ENCODE measurements at regions not wholly inside any gene's neighbourhood (a gene's known extent, or its start where the extent isn't known, plus 50 kb on each side); places are given as distances from the start of the nearest gene placed in this dataset.
"Not testable (repeated sequence)": the region's sequence is repeated elsewhere in the genome, so short reads cannot be mapped to it uniquely, and the experiment has no call there.

DNA sequence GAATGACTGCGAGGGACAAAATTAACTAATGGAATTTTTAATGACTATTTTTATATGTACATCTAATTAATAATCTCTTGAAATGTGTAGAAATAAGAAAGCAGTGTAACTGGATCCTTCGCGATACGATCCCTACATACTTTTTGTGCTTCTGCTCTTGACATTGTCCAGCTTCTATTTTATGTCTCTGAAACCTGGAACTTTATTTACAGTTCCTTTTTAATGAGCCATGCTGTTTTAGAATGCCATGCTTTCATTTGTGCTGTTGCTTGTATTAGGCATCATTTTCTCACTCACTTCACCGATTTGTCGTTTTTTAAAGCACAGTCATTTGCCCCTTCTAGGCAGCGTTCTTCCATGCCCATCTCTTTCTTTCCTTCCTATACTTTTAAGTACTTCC is 301.3 kb downstream of the EDEM1 start:
- DNase-seq = no peak

DNA sequence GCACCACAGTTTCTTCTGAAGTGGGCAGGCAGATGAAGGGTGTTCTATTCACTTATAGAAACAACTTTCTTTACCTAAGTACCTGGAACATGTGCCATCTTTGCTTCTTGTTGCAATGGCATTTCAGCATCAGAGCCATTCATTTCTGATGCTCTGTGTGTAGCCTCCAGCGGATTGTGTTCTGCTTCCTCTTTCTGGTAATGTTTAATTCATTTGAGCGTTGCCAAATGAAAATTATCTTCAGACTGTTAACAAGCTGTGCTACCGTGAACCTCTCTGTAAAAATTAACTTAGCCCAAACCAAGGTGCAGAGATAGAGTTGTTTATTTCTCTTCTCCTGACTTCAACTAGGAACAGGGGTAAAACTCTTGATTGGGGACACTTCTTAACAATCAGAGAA is 302.0 kb downstream of the EDEM1 start:
- DNase-seq = no peak

DNA sequence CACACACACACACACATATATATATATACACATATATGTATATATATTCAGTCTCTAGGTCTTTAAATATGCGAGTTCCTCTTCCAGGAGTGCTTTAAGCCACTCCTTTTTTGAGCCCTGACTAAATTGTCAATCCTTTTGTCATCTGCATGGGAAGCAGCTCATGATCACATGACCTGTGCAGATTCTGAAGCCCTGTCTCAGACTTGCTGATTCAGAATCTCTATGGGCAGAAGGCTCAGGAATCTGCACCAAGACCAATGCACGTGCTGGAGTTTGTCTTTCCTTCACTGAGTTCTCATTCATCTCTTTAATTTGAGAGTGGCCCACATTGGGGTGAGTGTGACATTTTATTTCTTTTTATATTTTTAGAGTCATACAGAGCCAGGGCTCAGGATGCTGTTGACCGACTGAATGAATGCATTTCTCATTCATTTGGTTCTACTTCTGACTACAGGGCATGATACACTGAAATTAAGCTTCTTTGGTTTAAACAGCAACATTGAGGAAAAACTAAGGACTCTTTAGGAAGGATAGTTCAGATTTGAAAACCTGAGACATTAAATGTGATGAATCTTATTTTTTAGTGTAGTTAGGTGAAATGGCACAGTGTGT is 307.5 kb downstream of the EDEM1 start:
- DNase-seq = no peak

DNA sequence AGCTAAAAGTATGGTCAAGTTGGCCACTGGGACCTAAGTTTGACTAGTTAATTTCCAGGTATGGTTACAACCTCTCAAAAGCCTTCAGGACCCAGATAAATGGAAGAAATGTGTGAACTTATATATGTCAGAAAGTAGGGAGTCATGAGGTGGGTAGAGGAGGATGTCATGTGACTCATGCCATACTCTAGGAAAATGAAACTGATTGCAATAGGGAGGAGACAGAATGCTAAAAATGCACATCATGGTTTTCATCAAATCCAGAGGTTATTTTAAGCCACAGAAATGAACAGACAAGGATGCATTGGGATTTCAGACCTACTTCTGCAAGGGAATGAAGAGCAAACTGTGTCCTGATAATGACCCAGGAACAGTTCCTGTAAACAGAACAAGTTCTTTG is 310.0 kb downstream of the EDEM1 start:
- no peak for DNase-seq

DNA sequence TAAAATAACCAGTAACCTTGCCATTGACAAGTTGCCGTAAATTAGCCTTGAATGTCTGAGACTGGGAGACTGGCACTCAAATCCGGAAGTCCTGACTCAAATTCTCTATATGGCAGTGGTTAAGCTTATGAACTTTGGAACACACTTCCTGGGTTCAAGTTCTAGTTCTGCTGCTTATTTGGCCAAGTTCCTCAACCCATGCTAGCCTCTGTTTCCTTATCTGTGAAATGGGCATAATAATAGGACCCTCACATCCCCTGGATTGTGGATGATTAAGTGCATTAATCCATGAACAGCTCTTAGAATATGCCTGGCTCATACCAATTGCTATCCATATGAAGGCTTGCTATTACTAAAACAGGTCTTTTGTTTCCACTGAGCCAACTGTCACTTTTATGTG is 311.5 kb downstream of the EDEM1 start:
- DNase-seq = no peak

DNA sequence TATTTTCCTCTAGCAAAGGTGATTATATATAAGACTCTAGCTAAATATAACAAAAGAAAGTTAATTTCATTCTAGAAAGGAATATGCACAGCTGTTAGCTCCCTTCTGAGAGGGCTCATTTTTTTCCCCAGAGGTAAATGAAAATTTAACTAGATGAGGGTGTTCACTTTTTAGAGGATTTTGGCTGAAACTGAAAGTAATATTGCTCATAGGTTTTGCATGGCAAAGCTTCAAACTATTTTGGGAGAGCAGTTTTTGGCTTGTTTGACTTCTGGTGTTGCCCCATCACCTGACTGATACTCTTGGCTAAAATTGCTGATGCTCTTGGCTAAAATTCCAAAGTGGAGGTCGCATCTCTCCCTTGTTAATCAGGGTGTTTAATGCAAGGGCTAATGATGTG is 311.9 kb downstream of the EDEM1 start:
- no peak for DNase-seq

DNA sequence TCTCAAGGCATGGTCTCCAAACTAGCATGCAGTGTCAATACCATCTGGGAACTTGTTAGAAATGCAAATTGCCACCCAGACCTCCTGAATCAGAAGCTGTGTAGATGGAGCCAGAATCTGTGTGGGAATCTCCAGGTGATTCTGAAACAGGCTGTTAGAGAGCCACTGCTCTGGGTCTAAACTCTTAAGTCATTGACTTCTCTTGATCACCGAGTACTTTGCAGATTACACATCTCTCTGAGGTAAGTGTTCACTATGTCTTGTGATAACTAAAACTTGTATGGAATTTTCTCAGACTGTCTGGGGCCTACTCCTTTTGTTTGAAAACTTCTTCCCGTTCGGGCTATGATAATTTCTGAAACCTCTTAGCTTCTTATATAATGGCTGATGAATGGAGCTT is 315.6 kb downstream of the EDEM1 start:
- DNase-seq = no peak

DNA sequence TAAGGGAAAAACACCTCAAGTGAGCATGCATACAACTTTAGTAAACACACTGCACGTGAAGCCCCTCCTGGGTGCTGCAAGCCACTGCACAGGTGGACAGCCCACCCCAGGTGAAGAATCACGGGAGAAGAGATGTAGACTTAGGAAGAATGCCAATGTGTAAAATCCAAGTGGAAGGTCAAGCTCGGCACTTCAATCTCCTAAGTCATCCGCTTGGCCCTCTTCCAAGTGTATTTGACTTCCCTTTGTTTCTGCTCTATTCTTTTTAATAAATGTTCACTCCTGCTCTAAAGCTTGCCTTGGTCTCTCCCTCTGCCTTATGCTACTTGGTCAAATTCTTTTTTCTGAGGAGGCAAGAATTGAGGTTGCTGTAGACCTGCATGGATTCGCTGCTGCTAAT is 316.6 kb downstream of the EDEM1 start:
- no peak for DNase-seq

DNA sequence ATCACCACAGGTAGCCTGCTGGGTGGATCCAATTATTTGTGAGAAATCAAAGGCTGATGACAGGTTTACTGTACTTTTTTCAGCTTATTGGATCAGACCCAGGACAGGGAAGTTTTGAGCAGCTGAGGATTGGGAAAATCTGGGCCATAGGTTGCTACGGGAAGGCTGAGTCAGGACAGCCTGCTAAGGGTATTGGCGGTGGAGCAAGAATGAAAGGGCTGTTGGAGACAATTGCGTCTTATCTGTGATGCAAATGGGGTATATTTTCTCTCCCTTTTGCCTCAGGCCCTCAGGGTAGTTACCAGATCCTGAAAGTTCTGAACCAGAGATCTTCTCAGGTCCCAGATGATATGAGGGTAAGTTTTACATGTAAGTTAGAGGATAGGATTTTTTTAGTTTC is 317.7 kb downstream of the EDEM1 start:
- DNase-seq = no peak

DNA sequence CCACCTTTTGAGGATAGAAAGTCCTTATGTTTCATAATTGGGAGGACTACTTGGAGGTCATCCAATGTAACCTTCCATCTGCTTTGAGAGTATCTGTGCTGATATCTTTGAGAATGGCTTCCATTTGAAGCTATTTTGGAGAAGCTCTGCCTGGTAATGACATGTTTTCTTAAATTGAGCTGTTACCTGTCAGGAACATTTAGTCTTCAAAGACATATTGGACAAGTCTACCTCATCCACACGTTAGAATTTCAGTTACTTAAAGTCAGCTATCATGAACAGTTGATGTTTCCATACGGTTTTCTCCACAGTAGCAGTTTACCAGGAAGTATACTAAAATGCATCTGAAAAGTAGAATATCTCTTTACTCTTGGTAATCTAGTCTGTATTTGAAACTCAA is 318.5 kb downstream of the EDEM1 start:
- no peak for DNase-seq

DNA sequence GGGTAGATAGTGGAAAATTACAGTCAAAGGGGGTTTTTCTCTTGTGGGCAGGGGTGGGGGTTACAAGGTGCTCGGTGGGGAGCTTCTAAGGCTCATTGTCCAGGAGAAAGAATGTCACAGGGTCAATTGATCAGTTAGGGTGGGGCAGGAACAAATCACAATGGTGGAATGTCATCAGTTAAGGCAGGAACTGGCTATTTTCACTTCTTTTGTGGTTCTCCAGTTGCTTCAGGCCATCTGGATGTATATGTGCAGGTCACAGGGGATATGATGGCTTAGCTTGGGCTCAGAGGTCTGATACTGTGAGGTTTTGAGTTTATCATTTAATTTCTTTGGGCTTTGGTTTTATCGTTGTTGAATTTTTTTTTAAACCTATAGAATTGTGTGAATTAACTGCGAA is 321.4 kb downstream of the EDEM1 start:
- not testable (repeated sequence) for DNase-seq

DNA sequence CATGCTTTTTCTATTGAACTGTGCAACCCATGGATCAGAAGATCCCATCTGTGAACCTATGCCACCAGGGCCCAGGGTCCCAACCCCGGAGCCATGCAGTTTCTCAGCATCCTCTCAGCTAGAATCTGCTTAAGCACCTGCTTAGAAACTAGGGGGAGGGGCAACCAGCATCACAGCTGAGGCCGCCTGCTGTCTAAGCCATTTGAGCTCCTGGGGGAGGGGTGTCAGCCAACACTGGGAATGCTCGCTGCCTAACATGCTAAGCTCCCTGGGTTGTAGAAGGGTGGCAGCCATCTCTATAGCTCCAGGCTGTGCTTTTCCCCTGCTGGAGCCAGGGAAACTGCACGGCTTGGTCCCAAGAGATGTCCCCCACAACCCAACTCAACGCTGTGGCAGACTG is 322.8 kb downstream of the EDEM1 start:
- no peak for DNase-seq

DNA sequence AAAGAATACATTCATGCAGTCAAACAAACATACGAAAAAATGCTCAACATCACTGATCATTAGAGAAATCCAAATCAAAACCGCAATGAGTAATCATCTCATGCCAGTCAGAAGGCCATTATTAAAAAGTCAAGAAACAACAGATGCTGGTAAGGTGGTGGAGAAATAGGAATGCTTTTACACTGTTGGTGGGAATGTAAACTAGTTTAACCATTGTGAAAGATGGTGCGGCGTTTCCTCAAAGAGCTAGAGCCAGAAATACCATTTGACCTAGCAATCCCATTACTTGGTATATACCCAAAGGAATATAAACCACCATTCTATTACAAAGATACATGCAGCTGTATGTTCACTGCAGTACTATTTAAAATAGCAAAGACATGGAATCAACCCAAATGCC is 330.4 kb downstream of the EDEM1 start:
- no peak for DNase-seq

DNA sequence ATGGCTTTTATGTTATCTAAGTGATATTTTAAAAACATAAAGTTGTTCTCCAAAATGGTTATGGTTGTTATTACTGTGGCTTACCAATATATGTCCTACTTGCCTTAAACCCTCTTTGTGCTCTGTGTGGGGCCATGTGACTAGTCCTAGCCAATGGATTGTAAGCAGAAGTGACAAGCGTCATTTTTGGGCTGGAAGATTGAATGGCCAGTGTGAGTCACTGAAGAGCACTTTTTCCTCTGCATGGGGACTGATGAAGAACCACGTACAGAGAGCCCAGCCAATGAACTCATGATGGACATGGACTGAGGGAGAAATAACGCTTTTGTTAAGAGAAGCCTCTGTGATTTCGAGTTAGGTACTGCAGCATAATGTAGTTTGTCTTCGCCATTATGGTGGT is 332.7 kb downstream of the EDEM1 start:
- DNase-seq = no peak

DNA sequence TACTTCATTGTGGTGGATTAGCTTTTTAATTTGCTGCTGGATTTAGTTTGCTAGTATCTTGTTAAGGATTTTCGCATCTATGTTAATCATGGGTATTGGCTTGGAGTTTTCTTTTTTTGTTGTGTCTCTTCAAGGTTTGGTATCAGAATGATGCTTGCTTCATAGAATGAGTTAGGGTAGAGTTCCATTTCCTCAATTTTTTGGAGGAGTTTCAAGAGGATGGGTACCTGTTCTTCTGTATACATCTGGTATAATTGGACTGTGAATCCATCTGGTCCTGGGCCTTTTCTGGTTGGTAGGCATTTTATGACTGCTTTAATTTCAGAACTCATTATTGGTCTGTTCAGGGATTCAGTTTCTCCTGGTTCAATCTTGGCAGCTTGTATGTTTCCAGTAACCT is 335.6 kb downstream of the EDEM1 start:
- DNase-seq = no peak

DNA sequence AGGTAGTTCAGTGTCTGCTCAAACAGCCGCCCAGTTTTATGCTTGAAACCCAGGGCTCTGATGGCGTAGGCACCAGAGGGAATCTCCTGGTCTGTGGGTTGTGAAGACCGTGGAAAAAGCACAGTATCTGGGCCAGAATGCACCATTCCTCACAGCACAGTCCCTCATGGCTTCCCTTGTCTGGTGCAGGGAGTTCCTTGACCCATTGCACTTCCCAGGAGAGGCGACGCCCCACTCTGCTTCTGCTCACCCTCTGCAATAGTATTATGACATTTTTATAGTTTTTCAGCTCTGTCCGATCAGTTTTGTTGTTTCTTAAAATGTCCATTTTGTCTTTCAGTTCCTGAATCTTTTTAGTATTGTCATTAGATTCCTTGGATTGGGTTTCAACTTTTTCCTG is 343.5 kb downstream of the EDEM1 start:
- no peak for DNase-seq

DNA sequence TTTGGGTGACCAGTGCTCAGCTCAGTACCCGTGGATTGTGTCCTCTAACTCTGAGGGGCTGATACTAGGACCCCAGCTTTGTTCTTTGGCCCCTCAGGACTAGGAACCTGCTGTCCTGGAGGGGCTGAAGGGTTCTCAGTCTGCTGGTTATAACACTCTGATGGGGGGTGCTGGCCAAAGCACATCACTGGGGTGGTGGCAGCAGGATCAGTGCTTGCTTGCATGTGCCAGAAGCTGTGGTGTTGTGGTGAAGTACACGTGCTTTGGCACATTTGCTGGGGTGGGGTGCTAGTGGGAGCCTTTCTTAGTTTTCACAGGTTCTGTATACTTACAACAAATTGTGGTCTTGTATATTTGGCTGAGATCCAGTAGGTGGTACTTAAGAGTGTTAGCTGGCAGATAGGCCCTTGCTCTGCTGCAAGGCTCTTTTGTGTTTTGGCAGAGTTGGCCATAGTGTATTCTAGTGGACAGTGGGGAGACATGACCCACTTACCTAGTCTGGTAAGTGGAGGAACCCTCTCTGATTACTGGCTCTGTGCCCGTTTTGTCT is 344.3 kb downstream of the EDEM1 start:
- DNase-seq = no peak

DNA sequence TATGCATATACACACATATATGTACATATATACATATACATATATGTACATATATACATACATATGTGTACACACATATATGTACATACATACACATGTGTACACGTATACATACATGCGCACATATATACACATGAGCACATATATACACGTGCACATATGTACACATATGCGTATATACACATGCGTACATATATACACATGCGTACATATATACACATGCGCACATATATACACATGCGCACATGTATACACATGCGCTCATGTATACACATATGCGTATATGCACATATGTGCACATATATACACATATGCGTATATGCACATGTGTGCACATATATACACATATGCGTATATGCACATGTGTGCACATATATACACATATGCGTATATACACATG is 353.0 kb downstream of the EDEM1 start:
- DNase-seq = no peak

DNA sequence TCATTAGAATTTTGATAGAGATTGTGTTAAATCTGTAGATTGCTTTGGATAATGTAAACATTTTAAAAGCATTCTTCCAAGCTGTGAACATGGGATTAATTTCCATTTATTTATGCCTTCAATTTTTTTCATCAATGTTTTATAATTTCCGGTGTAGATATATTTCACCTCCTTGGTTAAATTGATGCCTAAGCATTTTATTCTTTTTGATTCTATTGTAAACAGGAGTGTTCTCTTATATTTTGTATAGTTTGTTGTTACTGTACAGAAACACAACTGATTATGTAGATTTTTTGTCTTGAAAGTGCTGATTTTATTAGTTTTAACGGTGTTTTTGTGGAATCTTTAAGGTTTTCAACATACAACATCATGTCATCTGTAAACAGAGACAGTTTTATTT is 355.0 kb downstream of the EDEM1 start:
- no peak for DNase-seq

DNA sequence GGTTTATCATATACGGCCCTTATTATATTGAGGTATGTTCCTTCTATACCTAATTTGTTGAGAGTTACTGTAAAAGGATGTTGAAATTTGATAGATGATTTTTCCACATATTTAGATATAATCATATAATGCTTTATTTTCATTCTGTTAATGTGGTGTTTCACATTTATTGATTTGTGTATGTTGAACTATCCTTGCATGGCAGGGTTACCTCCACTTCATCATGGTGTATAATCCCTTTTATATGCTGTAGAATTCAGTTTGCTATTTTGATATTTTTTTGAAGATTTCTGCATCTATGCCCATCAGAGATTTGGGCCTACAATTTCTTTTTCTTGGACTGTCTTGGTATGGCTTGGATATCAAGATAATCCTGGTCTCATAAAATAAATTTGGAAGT is 355.5 kb downstream of the EDEM1 start:
- no peak for DNase-seq

DNA sequence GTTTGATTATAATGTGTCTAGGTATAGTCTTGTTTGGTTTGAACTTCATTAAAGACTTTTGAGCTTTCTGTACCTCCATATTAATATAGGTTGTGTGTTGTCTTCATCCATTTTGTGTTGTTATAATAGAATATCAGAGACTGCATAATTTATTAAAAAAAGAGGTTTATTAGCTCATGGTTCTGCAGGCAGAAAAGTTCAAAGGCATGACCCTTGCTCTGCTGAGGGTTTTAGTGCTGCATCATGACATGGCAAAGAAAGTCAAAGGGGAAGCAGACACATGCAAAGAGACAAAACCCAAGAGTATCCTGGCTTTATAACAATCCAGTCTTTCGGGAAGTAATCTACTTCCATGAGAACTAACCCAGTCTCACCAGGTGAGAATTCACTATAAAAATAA is 358.2 kb downstream of the EDEM1 start:
- no peak for DNase-seq

DNA sequence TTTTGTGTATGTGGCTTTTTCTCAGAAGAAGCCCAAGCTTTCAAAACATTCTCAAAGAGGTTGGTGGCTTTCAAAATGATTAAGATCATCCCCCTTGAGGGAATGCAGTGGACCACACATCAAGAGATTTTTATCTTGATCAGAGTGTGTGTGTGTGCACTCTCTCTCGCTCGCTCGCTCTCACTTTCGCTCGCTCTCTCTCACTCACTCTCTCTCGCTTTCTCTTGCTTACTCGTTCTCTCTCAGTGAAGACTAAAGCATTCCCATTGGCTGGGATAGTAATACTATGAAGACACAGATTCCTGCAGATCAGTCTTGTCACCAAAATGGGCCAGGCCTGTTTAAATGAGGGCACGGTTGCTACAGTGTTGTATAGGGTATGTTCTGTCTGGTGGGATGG is 365.7 kb downstream of the EDEM1 start:
- DNase-seq = no peak

DNA sequence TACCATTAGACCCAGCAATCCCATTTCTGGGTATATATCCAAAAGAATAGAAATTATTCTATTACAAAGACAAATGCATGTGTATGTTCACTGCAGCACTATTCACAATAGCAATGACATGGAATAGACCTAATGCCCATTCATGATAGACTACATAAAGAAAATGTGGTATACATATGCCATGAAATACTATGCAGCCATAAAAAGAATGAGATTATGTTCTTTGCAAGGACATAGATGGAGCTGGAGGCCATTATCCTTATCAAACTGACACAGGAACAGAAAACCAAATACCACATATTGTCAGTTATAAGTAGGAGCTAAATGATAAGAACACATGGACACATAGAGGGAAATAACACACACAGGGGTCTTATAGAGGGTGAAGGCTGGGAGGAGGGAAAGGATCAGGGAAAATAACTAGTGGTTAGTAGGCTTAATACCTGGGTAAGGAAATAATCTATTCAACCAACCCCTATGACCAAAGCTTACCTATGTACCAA is 366.8 kb downstream of the EDEM1 start:
- DNase-seq = no peak

DNA sequence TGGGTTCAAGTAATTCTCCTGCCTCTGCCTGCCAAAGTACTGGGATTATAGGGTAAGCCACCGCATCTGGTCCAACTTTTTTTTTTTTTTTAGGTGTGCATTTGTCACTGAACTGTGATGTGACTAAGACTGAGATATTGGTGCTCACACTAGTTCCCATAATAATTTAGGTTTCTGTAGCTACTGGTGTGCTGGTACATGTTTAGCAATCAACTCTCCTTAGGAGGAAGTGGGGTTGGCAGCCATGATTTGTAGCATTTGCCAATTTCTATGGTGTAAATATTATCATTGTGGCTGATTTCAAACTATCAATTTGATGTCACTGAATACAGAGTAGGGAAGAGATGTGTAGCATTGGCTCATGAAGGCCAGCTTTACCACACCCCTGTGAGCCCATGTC is 372.7 kb downstream of the EDEM1 start:
- no peak for DNase-seq

DNA sequence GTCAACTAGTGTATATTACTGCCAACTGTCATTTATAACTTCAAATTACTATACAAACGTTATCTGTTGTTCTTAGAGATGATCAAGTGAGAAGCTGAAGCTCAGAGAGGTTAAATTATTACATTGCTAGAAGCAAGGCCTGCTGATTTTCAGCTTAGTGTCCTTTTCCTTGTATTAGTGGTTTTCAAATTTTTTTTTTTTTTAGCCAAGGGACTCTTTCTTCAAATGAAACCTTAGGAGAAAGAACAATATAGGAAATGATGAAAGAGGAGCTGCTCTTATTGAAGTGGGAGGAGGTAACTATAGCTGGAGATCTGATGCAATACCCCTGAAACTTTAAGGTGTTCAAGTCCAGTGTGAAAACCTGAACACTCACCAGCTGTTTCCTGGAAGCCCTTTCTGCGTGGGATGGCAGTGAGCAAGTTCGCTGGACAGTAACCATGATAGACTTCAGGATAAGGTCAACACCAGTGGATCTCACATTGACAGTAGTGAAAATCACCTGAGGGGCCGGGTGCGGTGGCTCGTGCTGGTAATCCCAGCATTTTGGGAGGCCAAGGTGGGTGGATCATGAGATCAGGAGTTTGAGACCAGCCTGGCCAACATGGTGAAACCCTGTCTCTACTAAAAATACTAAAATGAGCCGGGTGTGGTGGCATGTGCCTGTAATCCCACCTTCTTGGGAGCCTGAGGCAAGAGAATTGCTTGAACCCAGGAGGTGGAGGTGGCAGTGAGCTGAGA is 376.2 kb downstream of the EDEM1 start:
- no peak for DNase-seq

Measured in NCI-H2081 treated with DMSO at 0.1 percent for 48 hours (cell line).